SK-N-SH (cell line): ENCODE measurements at regions not wholly inside any gene's neighbourhood (a gene's known extent, or its start where the extent isn't known, plus 50 kb on each side); places are given as distances from the start of the nearest gene placed in this dataset.
"Not testable (repeated sequence)": the region's sequence is repeated elsewhere in the genome, so short reads cannot be mapped to it uniquely, and the experiment has no call there.

Experiments used
- CTCF ChIA-PET: fragments of 300-600, 350-600 bp; formaldehyde crosslinking; extraction: SDS; loops from one replicate; lab custom pipeline; 2021; lab: Yijun Ruan, JAX
- POLR2A ChIA-PET: fragments of 350-600 bp; sonication (Branson Sonifier 250); formaldehyde crosslinking; extraction: SDS; loops from one replicate; lab custom pipeline; 2020; ENCODE audit warnings: antibody characterized with exemption, inconsistent platforms; lab: Yijun Ruan, JAX
- DNase-seq: peaks from one replicate; pipeline ENCODE4 v3.0.0; 2012
- H2AFZ ChIP-seq: fragments of 200-600 bp; sonication (generic); 2 replicates; pipeline ENCODE4 v1.8.1; 2016; ENCODE audit warnings: antibody characterized with exemption, mild to moderate bottlenecking, low read depth
- H3F3A ChIP-seq: fragments of 200-600 bp; sonication (generic); replicated peaks from 2 replicates; pipeline ENCODE3; 2016; ENCODE audit warnings: antibody characterized with exemption, mild to moderate bottlenecking; ENCODE audit not compliant: insufficient read depth
- H3K27ac ChIP-seq, 2 experiments: fragments of 200-500 bp in 1 of 2; fragments of 200-600 bp in 1 of 2; sonication (Bioruptor generic) in 1 of 2; sonication (generic), shearing (Covaris generic) in 1 of 2; 2 replicates each; pipeline versions ENCODE4 v1.5.1 to v1.6.1; 2014 to 2016; ENCODE audit warnings: low read depth in 2 of 2, inconsistent platforms in 1 of 2, low read length in 1 of 2, mild to moderate bottlenecking in 1 of 2, mixed read lengths in 1 of 2
- H3K27me3 ChIP-seq: fragments of 200-600 bp; sonication (generic), shearing (Covaris generic); 2 replicates; pipeline ENCODE4 v1.6.1; 2016; ENCODE audit warnings: mixed run types; ENCODE audit not compliant: insufficient read depth
- H3K36me3 ChIP-seq, 2 experiments: fragments of 200-500 bp in 1 of 2; fragments of 200-600 bp in 1 of 2; sonication (Bioruptor generic) in 1 of 2; sonication (generic) in 1 of 2; replicated peaks in 1 of 2; 2 replicates each; pipeline versions ENCODE3 to v1.5.1; 2014 to 2016; ENCODE audit warnings: low read length in 1 of 2, mild to moderate bottlenecking in 1 of 2; ENCODE audit not compliant: insufficient read depth in 2 of 2, control insufficient read depth in 1 of 2
- H3K4me1 ChIP-seq, 2 experiments: fragments of 200-500 bp in 1 of 2; fragments of 200-600 bp in 1 of 2; sonication (Bioruptor generic) in 1 of 2; sonication (generic), shearing (Covaris generic) in 1 of 2; 2 replicates each; pipeline versions ENCODE4 v1.5.1 to v1.6.1; 2014 to 2016; ENCODE audit warnings: low read depth in 1 of 2, low read length in 1 of 2, mixed run types in 1 of 2; ENCODE audit not compliant: insufficient read depth in 2 of 2, control insufficient read depth in 1 of 2
- H3K4me2 ChIP-seq: fragments of 200-600 bp; sonication (generic), shearing (Covaris generic); 2 replicates; pipeline ENCODE4 v1.6.1; 2017; ENCODE audit warnings: mixed run types
- H3K4me3 ChIP-seq, 2 experiments: fragments of 200-500 bp in 1 of 2; fragments of 200-600 bp in 1 of 2; sonication (Bioruptor generic) in 1 of 2; sonication (generic), shearing (Covaris generic) in 1 of 2; 2 replicates each; pipeline versions ENCODE4 v1.5.1 to v1.8.1; 2014 to 2016; ENCODE audit warnings: low read depth in 2 of 2, inconsistent platforms in 1 of 2, low read length in 1 of 2, mild to moderate bottlenecking in 1 of 2, mixed read lengths in 1 of 2, moderate library complexity in 1 of 2
- H3K79me2 ChIP-seq: fragments of 200-600 bp; sonication (generic); 2 replicates; pipeline ENCODE4 v1.8.1; 2017; ENCODE audit warnings: mild to moderate bottlenecking; ENCODE audit not compliant: insufficient read depth
- H3K9ac ChIP-seq: fragments of 200-600 bp; sonication (generic); 2 replicates; pipeline ENCODE4 v1.6.1; 2017; ENCODE audit warnings: mixed run types
- H3K9me2 ChIP-seq: fragments of 200-600 bp; sonication (generic); 2 replicates; pipeline ENCODE4 v1.6.1; 2017; ENCODE audit warnings: mixed run types
- H3K9me3 ChIP-seq: fragments of 200-600 bp; sonication (generic); 2 replicates; pipeline ENCODE4 v1.6.1; 2017; ENCODE audit warnings: mixed run types, mild to moderate bottlenecking, moderate library complexity
- H4K20me1 ChIP-seq: fragments of 200-600 bp; sonication (generic); 2 replicates; pipeline ENCODE4 v1.6.1; 2017; ENCODE audit warnings: mild to moderate bottlenecking, mixed run types; ENCODE audit not compliant: insufficient read depth
- WGBS: methylation state at CpG from one replicate; pipeline ENCODE4 v1.1.6; 2017; ENCODE audit warnings: low lambda C conversion rate; 5-methylcytosine and 5-hydroxymethylcytosine counted together

- CTCF ChIA-PET = not testable (repeated sequence)
Measured at GRCh38 chr16:18192389-18192788, 144.1 kb downstream of the NPIPA8 start.

GRCh38 chr16:18190179-18190578 is 146.4 kb downstream of the NPIPA8 start:
- WGBS = 31% methylated on average over 1 of the region's 8 CpGs
- H4K20me1 ChIP-seq, H3F3A ChIP-seq, H3K4me3 ChIP-seq, H3K36me3 ChIP-seq, H3K9ac ChIP-seq, POLR2A ChIA-PET, CTCF ChIA-PET, H3K4me2 ChIP-seq, H3K4me1 ChIP-seq, H3K9me2 ChIP-seq, H3K79me2 ChIP-seq, H3K27me3 ChIP-seq, H2AFZ ChIP-seq, H3K27ac ChIP-seq, DNase-seq, H3K9me3 ChIP-seq: not testable (repeated sequence)

More at GRCh38 chr16:18192389-18192788, 144.1 kb downstream of the NPIPA8 start:
- H2AFZ ChIP-seq, H3K4me2 ChIP-seq, POLR2A ChIA-PET, H3K4me3 ChIP-seq, H3K27ac ChIP-seq, H3K9ac ChIP-seq, H3K36me3 ChIP-seq, DNase-seq, H3K4me1 ChIP-seq, H3K9me2 ChIP-seq, H3F3A ChIP-seq, H3K27me3 ChIP-seq, H3K9me3 ChIP-seq, H4K20me1 ChIP-seq, H3K79me2 ChIP-seq: not testable (repeated sequence)
- WGBS = 55% methylated on average over 1 of the region's 2 CpGs

DNA sequence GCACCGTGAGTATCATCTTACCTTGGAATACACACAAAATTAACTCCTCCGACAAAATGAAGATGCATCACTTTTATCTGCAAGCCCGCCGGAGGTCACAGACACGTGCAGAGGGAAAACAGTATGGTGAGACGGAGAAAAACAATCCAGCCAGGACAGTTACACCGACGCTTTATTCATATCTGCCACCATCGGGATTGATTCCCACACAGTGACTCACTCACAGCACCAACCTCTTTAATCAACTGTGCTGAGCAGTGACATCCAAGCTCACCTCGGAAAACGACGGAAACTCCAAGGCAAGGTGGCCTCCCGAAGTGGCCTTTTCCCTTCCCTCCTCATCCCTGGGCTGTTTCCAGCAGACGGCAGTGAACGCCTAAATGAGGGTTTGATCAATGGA is 151.8 kb downstream of the NPIPA8 start:
- CTCF ChIA-PET, H3K27me3 ChIP-seq, H3K9me3 ChIP-seq, H3K79me2 ChIP-seq, H4K20me1 ChIP-seq, H3K9ac ChIP-seq, H3F3A ChIP-seq, POLR2A ChIA-PET, H3K4me3 ChIP-seq, H3K4me1 ChIP-seq, DNase-seq, H3K4me2 ChIP-seq, H2AFZ ChIP-seq, H3K27ac ChIP-seq, H3K36me3 ChIP-seq, H3K9me2 ChIP-seq: not testable (repeated sequence)
- WGBS = 72% methylated on average over 6 of the region's 15 CpGs

DNA sequence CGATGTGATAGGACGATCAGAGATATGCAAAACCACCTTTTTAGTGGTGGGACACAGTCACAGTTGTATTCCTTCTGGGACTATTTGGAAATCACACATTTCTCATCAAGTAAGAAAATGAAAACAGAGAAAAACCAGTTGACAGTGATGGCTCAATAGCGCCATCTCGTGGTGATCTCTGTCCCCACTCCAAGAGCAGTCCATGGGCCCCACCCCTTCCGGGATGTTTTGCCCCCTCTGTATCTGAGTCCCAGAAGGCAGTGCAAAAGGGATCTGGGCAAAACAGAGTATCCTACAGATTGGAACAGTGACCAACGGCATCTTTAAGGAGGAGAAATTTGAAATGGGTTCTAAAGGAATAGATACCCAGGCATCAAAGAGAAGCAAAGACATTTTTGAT is 155.5 kb downstream of the NPIPA8 start:
- H3K9me3 ChIP-seq, H3K36me3 ChIP-seq, H3K27ac ChIP-seq, DNase-seq, H3K9ac ChIP-seq, H3K4me1 ChIP-seq, H3K9me2 ChIP-seq, H3K79me2 ChIP-seq, H3K27me3 ChIP-seq, H3K4me2 ChIP-seq, H3F3A ChIP-seq, H3K4me3 ChIP-seq, POLR2A ChIA-PET, H2AFZ ChIP-seq, H4K20me1 ChIP-seq, CTCF ChIA-PET: not testable (repeated sequence)
- WGBS = 79% methylated on average over 2 of the region's 6 CpGs

DNA sequence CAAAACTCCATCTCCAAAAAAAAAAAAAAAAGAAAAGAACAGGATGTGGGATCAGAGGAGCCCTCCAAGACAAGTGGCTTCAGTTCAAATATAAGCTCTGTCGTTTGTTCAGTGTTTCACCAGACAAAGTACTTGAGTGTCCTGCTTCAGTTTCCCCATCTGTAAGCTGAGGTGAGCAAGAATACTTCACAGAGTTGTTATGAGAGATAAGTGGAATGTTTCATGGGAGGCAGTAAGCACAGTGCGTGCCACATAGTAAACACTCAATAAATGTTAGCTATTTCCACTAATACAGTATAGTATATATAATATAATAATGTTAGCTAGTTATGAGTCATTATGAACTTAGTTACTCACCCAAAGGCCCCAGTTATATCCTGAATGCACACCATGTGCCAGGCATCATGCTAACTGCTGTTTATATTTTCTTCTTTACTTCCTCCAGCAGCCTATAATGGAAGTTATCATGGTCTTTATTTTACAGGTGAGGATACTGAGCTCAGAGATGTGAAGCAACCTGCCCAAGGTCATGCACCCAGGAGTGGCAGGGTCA is 162.5 kb downstream of the NPIPA8 start:
- H3K4me1 ChIP-seq, H3F3A ChIP-seq, POLR2A ChIA-PET, H4K20me1 ChIP-seq, H3K4me2 ChIP-seq, CTCF ChIA-PET, H3K9me2 ChIP-seq, H3K9me3 ChIP-seq, H3K79me2 ChIP-seq, H3K36me3 ChIP-seq, H3K27me3 ChIP-seq, H3K9ac ChIP-seq, DNase-seq, H2AFZ ChIP-seq, H3K4me3 ChIP-seq, H3K27ac ChIP-seq: not testable (repeated sequence)
- 49% methylated on average over 2 of the region's 2 CpGs for WGBS

DNA sequence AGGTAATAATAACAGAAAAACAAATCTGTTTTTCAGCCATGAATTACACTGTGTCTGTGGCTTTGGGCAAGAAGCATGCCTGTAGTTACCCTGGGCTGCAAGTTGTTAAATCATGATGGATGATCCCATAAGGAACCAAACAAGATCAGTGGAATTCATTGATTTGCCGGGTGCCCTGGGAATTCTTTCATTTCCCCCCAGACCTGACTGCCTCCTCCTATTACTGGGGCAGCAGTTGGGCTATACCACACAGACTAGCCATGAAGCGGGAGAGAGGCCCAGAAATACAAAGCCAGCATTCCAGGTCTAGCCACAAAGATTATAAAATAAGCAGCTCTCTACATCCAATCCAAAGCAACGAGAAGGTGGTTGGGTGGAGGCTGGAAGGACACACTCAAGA is 174.2 kb downstream of the NPIPA8 start:
- POLR2A ChIA-PET, DNase-seq, H4K20me1 ChIP-seq, H3K9me3 ChIP-seq, CTCF ChIA-PET, H3K27ac ChIP-seq, H3K27me3 ChIP-seq, H3K9me2 ChIP-seq, H3K79me2 ChIP-seq, H3K4me3 ChIP-seq, H3K9ac ChIP-seq, H2AFZ ChIP-seq, H3K4me1 ChIP-seq, H3F3A ChIP-seq, H3K4me2 ChIP-seq, H3K36me3 ChIP-seq: not testable (repeated sequence)
- WGBS = 19% methylated on average over 3 of the region's 3 CpGs

DNA sequence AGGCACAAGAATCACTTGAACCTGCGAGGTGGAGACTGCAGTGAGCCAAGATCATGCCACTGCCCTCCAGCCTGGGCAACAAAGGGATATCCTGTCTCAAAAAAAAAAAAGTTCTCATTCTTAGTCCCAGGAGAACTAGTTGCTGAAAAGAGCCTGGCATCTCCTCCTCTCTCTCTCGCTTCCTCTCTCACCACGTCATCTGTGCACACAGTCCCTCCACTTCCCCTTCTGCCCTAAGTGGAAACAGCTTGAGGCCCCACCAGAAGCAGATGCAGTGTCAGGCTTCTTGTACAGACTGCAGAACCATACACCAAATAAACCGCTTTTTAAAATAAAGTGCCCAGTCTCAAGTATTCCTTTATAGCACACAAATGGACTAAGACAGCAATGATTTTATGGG is 175.3 kb downstream of the NPIPA8 start:
- POLR2A ChIA-PET, H2AFZ ChIP-seq, H3F3A ChIP-seq, H3K36me3 ChIP-seq, H3K79me2 ChIP-seq, H3K27ac ChIP-seq, DNase-seq, H3K27me3 ChIP-seq, H3K9ac ChIP-seq, H3K4me3 ChIP-seq, CTCF ChIA-PET, H3K4me1 ChIP-seq, H3K9me3 ChIP-seq, H4K20me1 ChIP-seq, H3K4me2 ChIP-seq, H3K9me2 ChIP-seq: not testable (repeated sequence)
- 71% methylated on average over 4 of the region's 4 CpGs for WGBS
